ENCODE measurements at regions not wholly inside any gene's neighbourhood (a gene's known extent, or its start where the extent isn't known, plus 50 kb on each side); places are given as distances from the start of the nearest gene placed in this dataset.

DNA sequence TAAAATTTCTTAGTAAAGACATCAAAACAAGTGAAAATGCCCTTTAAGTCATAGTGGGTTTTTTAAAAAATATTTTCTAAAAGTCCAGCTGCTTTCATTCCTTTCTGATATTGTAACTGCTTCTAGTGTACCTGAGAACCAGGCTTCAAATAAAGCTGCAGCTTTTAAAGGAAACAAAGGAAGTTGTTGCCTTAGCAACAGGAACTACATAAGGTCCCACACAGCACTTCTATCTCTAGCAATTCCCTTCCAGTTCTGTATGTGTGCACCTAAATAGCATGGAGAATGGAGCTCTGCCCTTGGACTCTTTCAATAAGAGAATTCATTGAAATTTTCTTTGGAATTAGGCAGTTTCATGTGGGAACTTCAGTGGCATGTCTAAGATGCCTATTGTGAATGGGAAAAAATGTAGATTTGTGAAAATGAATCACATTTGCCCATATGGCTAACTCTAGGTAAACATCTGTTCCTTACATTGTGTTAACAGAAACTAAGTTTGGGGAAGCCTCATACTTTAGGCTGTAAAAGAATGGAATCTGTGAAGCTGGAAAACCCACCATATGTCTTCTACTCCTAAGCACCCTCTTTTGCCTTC, 206.4 kb downstream of the KIF2B start:
- no peak for DNase-seq

More for the DNA sequence above, 206.4 kb downstream of the KIF2B start:
- CTCF ChIA-PET, result no interaction called here
- BruUV-seq (replicated peaks), result no TSS peak
- Histone ChIP-seq H3K4ac (ENCODE audit: low read depth, low read length) (no peak overlapping the region), H3K56ac (ENCODE audit: extremely low read depth, insufficient read depth, low read length) (no peak overlapping the region), H2AFZ (replicated peaks; ENCODE audit: low read length, poor library complexity) (no peak overlapping the region), H2BK5ac (ENCODE audit: low read depth, low read length, poor library complexity, severe bottlenecking) (no peak overlapping the region), H3K14ac (replicated peaks; ENCODE audit: low read depth, low read length) (no peak overlapping the region), H3K9me3 (ENCODE audit: control insufficient read depth, insufficient read depth, low read length) (peaks cover 15% of the 10 kb centered on the region), H3K23ac (ENCODE audit: low read depth, low read length) (no peak overlapping the region), H3K4me1 (ENCODE audit: control insufficient read depth, insufficient read depth, low read length) (no peaks in the 10 kb centered on the region), H3K18ac (ENCODE audit: low read depth, low read length) (no peak overlapping the region), H2BK120ac (ENCODE audit: low read depth, low read length) (no peak overlapping the region), H3K36me3 (ENCODE audit: control insufficient read depth, insufficient read depth, low read length) (no peaks in the 10 kb centered on the region), H4K91ac (ENCODE audit: insufficient read depth, low read depth, low read length) (no peak overlapping the region), H3K79me1 (ENCODE audit: low read depth in 1 of 2, low read length in 2 of 2) (no peaks in the 10 kb centered on the region), H2BK15ac (ENCODE audit: low read depth, low read length) (no peak overlapping the region), H2AK9ac (replicated peaks; ENCODE audit: low read depth, low read length, poor library complexity) (no peak overlapping the region), H2BK20ac (ENCODE audit: low read depth, low read length) (no peak overlapping the region), H3K9me1 (ENCODE audit: insufficient read depth, low read length) (no peaks in the 10 kb centered on the region), H3K9ac (ENCODE audit: low read depth, low read length) (no peak overlapping the region), H3K27ac (ENCODE audit: insufficient read depth, low read length) (no peak overlapping the region), H3K4me2 (ENCODE audit: low read depth, low read length) (no peak overlapping the region), H4K8ac (ENCODE audit: low read depth in 2 of 2, low read length in 2 of 2) (no peak overlapping the region), H4K20me1 (ENCODE audit: insufficient read depth, low read length) (no peaks in the 10 kb centered on the region), H4K5ac (ENCODE audit: low read depth, low read length) (no peak overlapping the region), H3K27me3 (ENCODE audit: control insufficient read depth, insufficient read depth, low read length) (no peaks in the 10 kb centered on the region), H2AK5ac (ENCODE audit: low read depth, low read length) (no peak overlapping the region), H3K4me3 (ENCODE audit: insufficient read depth, low read depth, low read length) (no peak overlapping the region)
- dilution Hi-C loops (cut with HindIII; ENCODE audit: low sequenced_read_pairs, unreplicated experiment), result no loop called here
- intact Hi-C loops (cut with micrococcal nuclease), result no loop called here
- in situ Hi-C loops (cut with MboI; ENCODE audit: low sequenced_read_pairs), result no loop called here
- TF ChIP-seq CEBPB (IDR thresholded peaks at IDR 0.05; ENCODE audit: low read depth, low read length), result no peak
- no peak for TF ChIP-seq MAFK (IDR thresholded peaks at IDR 0.05; ENCODE audit: low read depth, low read length)
- TF ChIP-seq RCOR1 (IDR thresholded peaks at IDR 0.05; ENCODE audit: insufficient replicate concordance, low read length), result no peak
- no peak for TF ChIP-seq FOS (IDR thresholded peaks at IDR 0.05; ENCODE audit: low read depth, low read length)
- no peak for TF ChIP-seq RFX5 (IDR thresholded peaks at IDR 0.05; ENCODE audit: low read depth, low read length)
- TF ChIP-seq, protein P1, sequence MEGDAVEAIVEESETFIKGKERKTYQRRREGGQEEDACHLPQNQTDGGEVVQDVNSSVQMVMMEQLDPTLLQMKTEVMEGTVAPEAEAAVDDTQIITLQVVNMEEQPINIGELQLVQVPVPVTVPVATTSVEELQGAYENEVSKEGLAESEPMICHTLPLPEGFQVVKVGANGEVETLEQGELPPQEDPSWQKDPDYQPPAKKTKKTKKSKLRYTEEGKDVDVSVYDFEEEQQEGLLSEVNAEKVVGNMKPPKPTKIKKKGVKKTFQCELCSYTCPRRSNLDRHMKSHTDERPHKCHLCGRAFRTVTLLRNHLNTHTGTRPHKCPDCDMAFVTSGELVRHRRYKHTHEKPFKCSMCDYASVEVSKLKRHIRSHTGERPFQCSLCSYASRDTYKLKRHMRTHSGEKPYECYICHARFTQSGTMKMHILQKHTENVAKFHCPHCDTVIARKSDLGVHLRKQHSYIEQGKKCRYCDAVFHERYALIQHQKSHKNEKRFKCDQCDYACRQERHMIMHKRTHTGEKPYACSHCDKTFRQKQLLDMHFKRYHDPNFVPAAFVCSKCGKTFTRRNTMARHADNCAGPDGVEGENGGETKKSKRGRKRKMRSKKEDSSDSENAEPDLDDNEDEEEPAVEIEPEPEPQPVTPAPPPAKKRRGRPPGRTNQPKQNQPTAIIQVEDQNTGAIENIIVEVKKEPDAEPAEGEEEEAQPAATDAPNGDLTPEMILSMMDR (conservative IDR thresholded peaks at IDR 0.05; ENCODE audit: low read depth, low read length), result no peak
- TF ChIP-seq RAD21 (IDR thresholded peaks at IDR 0.05; ENCODE audit: low read length), result no peak
- no peak for TF ChIP-seq MAZ (IDR thresholded peaks at IDR 0.05; ENCODE audit: borderline replicate concordance, low read depth, low read length)
- TF ChIP-seq NFE2L2 (IDR thresholded peaks at IDR 0.05; ENCODE audit: low read depth, low read length), result no peak
- no peak for TF ChIP-seq BHLHE40 (IDR thresholded peaks at IDR 0.05; ENCODE audit: low read depth, low read length)
- TF ChIP-seq, protein P2, sequence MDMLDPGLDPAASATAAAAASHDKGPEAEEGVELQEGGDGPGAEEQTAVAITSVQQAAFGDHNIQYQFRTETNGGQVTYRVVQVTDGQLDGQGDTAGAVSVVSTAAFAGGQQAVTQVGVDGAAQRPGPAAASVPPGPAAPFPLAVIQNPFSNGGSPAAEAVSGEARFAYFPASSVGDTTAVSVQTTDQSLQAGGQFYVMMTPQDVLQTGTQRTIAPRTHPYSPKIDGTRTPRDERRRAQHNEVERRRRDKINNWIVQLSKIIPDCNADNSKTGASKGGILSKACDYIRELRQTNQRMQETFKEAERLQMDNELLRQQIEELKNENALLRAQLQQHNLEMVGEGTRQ (IDR thresholded peaks at IDR 0.05; ENCODE audit: low read depth, low read length), result no peak
- TF ChIP-seq POLR2A (IDR thresholded peaks at IDR 0.05; ENCODE audit: low read depth, low read length), result no peak
- no peak for TF ChIP-seq MXI1 (IDR thresholded peaks at IDR 0.05; ENCODE audit: borderline replicate concordance, low read depth, low read length)
- TF ChIP-seq SMC3 (IDR thresholded peaks at IDR 0.05; ENCODE audit: low read depth, low read length), result no peak
- TF ChIP-seq, protein P3, sequence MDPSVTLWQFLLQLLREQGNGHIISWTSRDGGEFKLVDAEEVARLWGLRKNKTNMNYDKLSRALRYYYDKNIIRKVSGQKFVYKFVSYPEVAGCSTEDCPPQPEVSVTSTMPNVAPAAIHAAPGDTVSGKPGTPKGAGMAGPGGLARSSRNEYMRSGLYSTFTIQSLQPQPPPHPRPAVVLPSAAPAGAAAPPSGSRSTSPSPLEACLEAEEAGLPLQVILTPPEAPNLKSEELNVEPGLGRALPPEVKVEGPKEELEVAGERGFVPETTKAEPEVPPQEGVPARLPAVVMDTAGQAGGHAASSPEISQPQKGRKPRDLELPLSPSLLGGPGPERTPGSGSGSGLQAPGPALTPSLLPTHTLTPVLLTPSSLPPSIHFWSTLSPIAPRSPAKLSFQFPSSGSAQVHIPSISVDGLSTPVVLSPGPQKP (IDR thresholded peaks at IDR 0.05; ENCODE audit: borderline replicate concordance, low read depth, low read length), result no peak
- no peak for TF ChIP-seq CHD1 (IDR thresholded peaks at IDR 0.05; ENCODE audit: low read depth, low read length)
- no peak for ATAC-seq (ENCODE audit: low read depth)
- POLR2A ChIA-PET (ENCODE audit: unreplicated experiment), result no interaction called here

Data from IMR-90 (cell line).